ENCODE measurements at regions not wholly inside any gene's neighbourhood (a gene's known extent, or its start where the extent isn't known, plus 50 kb on each side); places are given as distances from the start of the nearest gene placed in this dataset.

DNA sequence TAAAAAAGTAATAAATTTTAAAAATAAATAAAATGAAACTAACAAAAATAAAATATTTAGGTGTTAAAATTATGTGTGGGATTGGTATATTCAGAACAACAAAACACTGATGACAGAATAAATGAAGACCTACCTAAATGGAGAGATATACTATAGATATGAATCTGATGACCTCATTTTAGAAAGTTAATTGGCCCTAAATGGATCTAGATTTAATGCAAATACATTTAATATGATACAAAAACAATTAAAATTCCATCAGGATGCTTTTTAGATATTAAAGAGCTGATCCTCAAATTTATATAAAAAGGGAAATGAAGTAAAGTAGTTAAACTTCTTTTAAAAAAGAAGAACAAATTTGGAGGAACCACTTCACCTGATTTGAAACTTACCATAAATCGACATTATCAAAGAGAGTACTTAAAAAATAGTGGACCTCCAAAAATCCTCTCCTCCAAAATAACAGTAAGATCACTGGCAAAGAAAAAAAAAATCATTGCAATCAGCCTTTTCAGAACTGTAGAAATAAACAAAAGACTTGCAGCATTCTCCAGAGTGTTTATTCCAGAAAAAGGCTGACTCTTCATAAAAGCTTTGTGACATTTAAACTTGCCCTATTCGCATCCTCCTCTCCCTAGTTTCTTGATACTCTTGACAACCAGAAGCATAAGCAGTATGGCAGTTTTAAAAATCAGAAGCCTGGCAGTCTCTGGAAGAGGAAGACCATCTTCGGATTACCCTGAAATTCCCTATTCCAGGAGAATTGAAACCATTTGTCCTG lies 125.9 kb upstream of the AKR1E2 start:
- no peak for TF ChIP-seq CTCF (IDR thresholded peaks at IDR 0.05; ENCODE audit: low read depth, low read length, poor library complexity, severe bottlenecking)
- no peak for TF ChIP-seq EZH2phosphoT487 (IDR thresholded peaks at IDR 0.05; ENCODE audit: borderline replicate concordance, low read length)
